Kidney epithelial cell (primary cell): ENCODE measurements at regions not wholly inside any gene's neighbourhood (a gene's known extent, or its start where the extent isn't known, plus 50 kb on each side); places are given as distances from the start of the nearest gene placed in this dataset.

Experiments
- DNase-seq: peaks from one replicate; pipeline ENCODE4 v3.0.0-alpha.2; 2010; ENCODE audit warnings: low read depth
- H3K27me3 ChIP-seq: 2 replicates; pipeline ENCODE4 v1.6.0; 2011; ENCODE audit warnings: low read length; ENCODE audit not compliant: control insufficient read depth, insufficient read depth
- H3K36me3 ChIP-seq: 2 replicates; pipeline ENCODE4 v1.5.1; 2011; ENCODE audit warnings: low read length; ENCODE audit not compliant: control insufficient read depth, insufficient read depth
- H3K4me3 ChIP-seq: 2 replicates; pipeline ENCODE4 v1.5.1; 2011; ENCODE audit warnings: low read depth, mild to moderate bottlenecking, control low read depth, low read length
- CTCF ChIP-seq: IDR thresholded peaks from 2 replicates; pipeline ENCODE4 v1.5.1; 2011; ENCODE audit warnings: mild to moderate bottlenecking, moderate library complexity, low read length, control low read depth, inconsistent platforms; ENCODE audit not compliant: insufficient read depth, poor library complexity, severe bottlenecking

GRCh38 chr14:104438166-104438887 is 141.2 kb upstream of the C14orf180 start:
- Histone ChIP-seq H3K27me3 (peaks cover 10% of the 10 kb centered on the region), H3K4me3 (no peak overlapping the region), H3K36me3 (no peaks in the 10 kb centered on the region)
- DNase-seq: no peak
- TF ChIP-seq CTCF: no peak

- Histone ChIP-seq H3K27me3 (peaks cover 10% of the 10 kb centered on the region), H3K4me3 (no peak overlapping the region), H3K36me3 (no peaks in the 10 kb centered on the region)
- DNase-seq: no peak
- no peak for TF ChIP-seq CTCF
These were observed 139.9 kb upstream of the C14orf180 start for GRCh38 chr14:104439625-104440024.

GRCh38 chr14:104440297-104440956 is 139.1 kb upstream of the C14orf180 start:
- TF ChIP-seq CTCF: no peak
- no peak for DNase-seq

GRCh38 chr14:104441275-104442106 is 138.1 kb upstream of the C14orf180 start:
- H3K27me3 ChIP-seq: peaks cover 7% of the 10 kb centered on the region
- no peaks in the 10 kb centered on the region for H3K36me3 ChIP-seq
- no peak overlapping the region for H3K4me3 ChIP-seq
- DNase-seq: no peak
- TF ChIP-seq CTCF: no peak

More at GRCh38 chr14:104440297-104440956, 139.1 kb upstream of the C14orf180 start:
- no peaks in the 10 kb centered on the region for H3K36me3 ChIP-seq
- H3K4me3 ChIP-seq: no peak overlapping the region
- H3K27me3 ChIP-seq: peaks cover 10% of the 10 kb centered on the region

- H3K36me3 ChIP-seq: no peaks in the 10 kb centered on the region
- no peak for TF ChIP-seq CTCF
- H3K27me3 ChIP-seq: peaks cover 3% of the 10 kb centered on the region
- DNase-seq: no peak
- no peak overlapping the region for H3K4me3 ChIP-seq
These were observed 137.4 kb upstream of the C14orf180 start for GRCh38 chr14:104442107-104442551.
